ENCODE measurements at regions not wholly inside any gene's neighbourhood (a gene's known extent, or its start where the extent isn't known, plus 50 kb on each side); places are given as distances from the start of the nearest gene placed in this dataset.

- no peak overlapping the region for H2AK5ac ChIP-seq (ENCODE audit: low read depth, low read length)
- H3K27me3 ChIP-seq (replicated peaks in 1 of 4; ENCODE audit: control insufficient read depth in 3 of 4, extremely low read depth in 1 of 4, insufficient read depth in 3 of 4, low read length in 3 of 4), result no peaks in the 10 kb centered on the region
- FAIRE-seq (no peak), DNase-seq (ENCODE audit: low read depth in 1 of 2, low spot score in 2 of 2) (no peak)
- H3K14ac ChIP-seq (ENCODE audit: insufficient read length), result no peak overlapping the region
- H3K23ac ChIP-seq (ENCODE audit: insufficient read length), result no peak overlapping the region
- H2AFZ ChIP-seq (ENCODE audit: low read length), result no peak overlapping the region
- no peak overlapping the region for H3K56ac ChIP-seq (replicated peaks; ENCODE audit: insufficient read length, low read depth, low read length)
- WGBS, 2 experiments (ENCODE audit: extremely low coverage in 1 of 2, insufficient coverage in 1 of 2, insufficient read length in 1 of 2, insufficient replicate concordance in 2 of 2, low coverage in 1 of 2, low lambda C conversion rate in 2 of 2, missing lambda C conversion rate in 1 of 2), result 70% methylated on average over 4 of the region's 4 CpGs; no CpG with 5 or more reads in 1 of the 2 experiments
- no peak for TF ChIP-seq SIN3A (conservative IDR thresholded peaks at IDR 0.05 in 1 of 2, IDR thresholded peaks at IDR 0.05 in 1 of 2; ENCODE audit: low read depth in 1 of 2, low read length in 2 of 2)
- TF ChIP-seq PHF8 (conservative IDR thresholded peaks at IDR 0.05; ENCODE audit: low read depth, low read length), result no peak
- TF ChIP-seq TAF7 (optimal IDR thresholded peaks at IDR 0.05; ENCODE audit: borderline replicate concordance, low read depth, low read length), result no peak
- no peak for TF ChIP-seq SIX5 (IDR thresholded peaks at IDR 0.05; ENCODE audit: low read depth, low read length)
- no peak for TF ChIP-seq EZH2 (IDR thresholded peaks at IDR 0.05; ENCODE audit: low read depth, low read length, severe bottlenecking)
- no peak for TF ChIP-seq JUND (IDR thresholded peaks at IDR 0.05; ENCODE audit: low read length)
- TF ChIP-seq NANOG (IDR thresholded peaks at IDR 0.05; ENCODE audit: insufficient read depth, low read depth, low read length, poor library complexity, severe bottlenecking), result no peak
- no peak for TF ChIP-seq GTF2F1 (IDR thresholded peaks at IDR 0.05; ENCODE audit: borderline replicate concordance, low read depth, low read length)
- TF ChIP-seq TBP (IDR thresholded peaks at IDR 0.05; ENCODE audit: low read depth, low read length), result no peak
- TF ChIP-seq TEAD4 (IDR thresholded peaks at IDR 0.05; ENCODE audit: low read depth, low read length), result no peak
- no peak for TF ChIP-seq EP300 (IDR thresholded peaks at IDR 0.05; ENCODE audit: borderline replicate concordance in 1 of 2, low read depth in 2 of 2, low read length in 2 of 2)
- no peak for TF ChIP-seq SRF (IDR thresholded peaks at IDR 0.05; ENCODE audit: low read depth, low read length)
- no peak for TF ChIP-seq POU5F1 (IDR thresholded peaks at IDR 0.05; ENCODE audit: low read depth, low read length)
- ChIA-PET POLR2A (ENCODE audit: partially characterized antibody) (no interaction called here), CTCF (ENCODE audit: partially characterized antibody) (interaction anchor here (0.6 kb wide), 1 partner anchor 236 kb away, joined by 3 read pairs; no protein-coding TSS in a partner anchor)
- no peaks in the 10 kb centered on the region for H3K36me3 ChIP-seq (ENCODE audit: control insufficient read depth in 2 of 4, insufficient read depth in 4 of 4, low read length in 3 of 4)
- no peak overlapping the region for H2BK5ac ChIP-seq (ENCODE audit: low read depth, low read length)
- no peak overlapping the region for H2BK15ac ChIP-seq (ENCODE audit: low read length)
- H3K4me1 ChIP-seq (replicated peaks in 1 of 4; ENCODE audit: control insufficient read depth in 3 of 4, insufficient read depth in 4 of 4, low read length in 3 of 4), result no peaks in the 10 kb centered on the region
- no peak overlapping the region for H2BK120ac ChIP-seq (replicated peaks; ENCODE audit: low read depth, low read length)
- no peaks in the 10 kb centered on the region for H3K23me2 ChIP-seq (ENCODE audit: low read depth, low read length)
- H4K8ac ChIP-seq (ENCODE audit: extremely low read depth, insufficient read depth, low read length), result no peak overlapping the region
- H3K9me3 ChIP-seq (ENCODE audit: insufficient read depth in 2 of 2, low read depth in 1 of 2, low read length in 1 of 2), result no peaks in the 10 kb centered on the region
- H3K27ac ChIP-seq (ENCODE audit: low read depth, low read length), result no peak overlapping the region
- no peak overlapping the region for H4K91ac ChIP-seq (replicated peaks; ENCODE audit: insufficient read length, low read length)
- no peaks in the 10 kb centered on the region for H3K79me1 ChIP-seq (ENCODE audit: low read depth, low read length)
- H3K79me2 ChIP-seq (ENCODE audit: control insufficient read depth in 1 of 2, insufficient read depth in 2 of 2, low read length in 2 of 2), result no peaks in the 10 kb centered on the region
- no peak overlapping the region for H2BK12ac ChIP-seq (ENCODE audit: low read depth, low read length)
- no peak overlapping the region for H3K4me3 ChIP-seq (ENCODE audit: extremely low read depth in 1 of 4, insufficient read depth in 2 of 4, low read depth in 3 of 4, low read length in 4 of 4)
- H2BK20ac ChIP-seq (ENCODE audit: low read length), result no peak overlapping the region
- H3K9ac ChIP-seq (replicated peaks in 1 of 4; ENCODE audit: extremely low read depth in 1 of 4, low read depth in 3 of 4, low read length in 3 of 4), result no peak overlapping the region
- no peak overlapping the region for H3K18ac ChIP-seq (ENCODE audit: extremely low read depth, low read length)
- no peak overlapping the region for H3K4me2 ChIP-seq (ENCODE audit: insufficient read depth in 1 of 2, low read depth in 2 of 2, low read length in 2 of 2)
- H4K20me1 ChIP-seq (replicated peaks in 1 of 2; ENCODE audit: control insufficient read depth in 1 of 2, insufficient read depth in 2 of 2, low read length in 2 of 2), result no peaks in the 10 kb centered on the region
- H4K5ac ChIP-seq (ENCODE audit: insufficient read length, low read depth, low read length), result no peak overlapping the region
- no peak overlapping the region for H3K4ac ChIP-seq (replicated peaks; ENCODE audit: insufficient read length, low read depth, low read length)
These were observed 331.9 kb upstream of the SFRP2 start for GRCh38 chr4:154120690-154121345.

Measured in H1 (cell line).